Vagina (tissue), 2 donors: ENCODE measurements at regions not wholly inside any gene's neighbourhood (a gene's known extent, or its start where the extent isn't known, plus 50 kb on each side); places are given as distances from the start of the nearest gene placed in this dataset.

Experiments used
- CTCF ChIP-seq, 3 experiments: fragments of 450-650 bp in 2 of 3; fragments of 200-600 bp in 1 of 3; sonication (generic) in 1 of 3; IDR thresholded peaks; one replicate each; pipeline ENCODE4 v1.5.1; 2017 to 2019; ENCODE audit warnings: antibody characterized with exemption in 3 of 3, mild to moderate bottlenecking in 2 of 3, moderate library complexity in 2 of 3
- POLR2A ChIP-seq, 2 donors: fragments of 450-650 bp; IDR thresholded peaks; one replicate each; pipeline ENCODE4 v1.6.1; 2017; ENCODE audit warnings: antibody characterized with exemption in 2 of 2, mild to moderate bottlenecking in 2 of 2, moderate library complexity in 2 of 2

GRCh38 chr12:127912035-127912665, 354.8 kb upstream of the TMEM132C start:
- TF ChIP-seq CTCF (IDR thresholded peaks at IDR 0.05), result no peak
- no peak for TF ChIP-seq POLR2A (IDR thresholded peaks at IDR 0.05)
